Right cardiac atrium (tissue), 5 donors: ENCODE measurements at regions not wholly inside any gene's neighbourhood (a gene's known extent, or its start where the extent isn't known, plus 50 kb on each side); places are given as distances from the start of the nearest gene placed in this dataset.
"Not testable (repeated sequence)": the region's sequence is repeated elsewhere in the genome, so short reads cannot be mapped to it uniquely, and the experiment has no call there.

ENCODE experiments used
- ATAC-seq, 2 donors: fragments of 200-7000 bp; cut with Tn5 transposase; one replicate each; pipeline versions ENCODE4 v1.8.0 to v1.9.1; 2020; ENCODE audit warnings: moderate library complexity in 2 of 2, mild to moderate bottlenecking in 1 of 2
- DNase-seq, 3 donors: peaks; one replicate each; pipeline ENCODE4 v3.0.0-alpha.2; 2020
- H3K27ac ChIP-seq: one replicate; pipeline ENCODE4 v1.5.1; 2013; ENCODE audit warnings: mild to moderate bottlenecking, low read length, control low read depth, moderate library complexity
- H3K27me3 ChIP-seq: one replicate; pipeline ENCODE4 v1.6.1; 2013; ENCODE audit not compliant: control insufficient read depth, insufficient read depth
- H3K4me1 ChIP-seq: one replicate; pipeline ENCODE4 v1.6.1; 2013; ENCODE audit warnings: low read length; ENCODE audit not compliant: control insufficient read depth, insufficient read depth
- H3K4me3 ChIP-seq: one replicate; pipeline ENCODE4 v1.5.1; 2013; ENCODE audit warnings: low read length, control low read depth
- H3K9me3 ChIP-seq: one replicate; pipeline ENCODE4 v1.6.1; 2013; ENCODE audit warnings: low read length; ENCODE audit not compliant: control insufficient read depth
- WGBS: extraction: QIAGEN DNeasy Blood & Tissue Kit; methylation state at CpG from one replicate; pipeline ENCODE4 v1.1.7; 2013; 5-methylcytosine and 5-hydroxymethylcytosine counted together
- intact Hi-C, 4 donors: fragments of 100-400 bp; cut with DNase I; formaldehyde crosslinking; loops; one replicate each; pipeline versions ENCODE4 v1.11.0 to v1.14.0; 2022 to 2023
- donor health status: healthy with polysubstance abuse.
- donor health status: DM: no; HTN: yes; CAD: no.
- donor health status: DM: no; HTN: no; CAD: no.
- donor health status: DM: no; HTN: yes; CAD: no; lungs with severe emphysema.
- donor health status: DM: yes; HTN: yes; CAD: no.

GRCh38 chr13:93017493-93018112 lies 209.0 kb upstream of the GPC6 start:
- H3K4me3 ChIP-seq, result no peak overlapping the region
- H3K9me3 ChIP-seq, result peaks cover 2% of the 10 kb centered on the region
- intact Hi-C loops, result no loop called here
- 69% methylated on average over 1 of the region's 1 CpG for WGBS
- DNase-seq, result no peak
- no peaks in the 10 kb centered on the region for H3K27me3 ChIP-seq
- no peak overlapping the region for H3K27ac ChIP-seq
- H3K4me1 ChIP-seq, result no peaks in the 10 kb centered on the region
- ATAC-seq, result no peak

- intact Hi-C loops, result no loop called here
- Histone ChIP-seq H3K27me3 (no peaks in the 10 kb centered on the region), H3K4me3 (no peak overlapping the region), H3K4me1 (no peaks in the 10 kb centered on the region), H3K27ac (no peak overlapping the region), H3K9me3 (no peaks in the 10 kb centered on the region)
- DNase-seq (no peak), ATAC-seq (no peak)
- 40% methylated on average over 1 of the region's 1 CpG for WGBS
Observed at GRCh38 chr13:93023929-93024328, 202.7 kb upstream of the GPC6 start.

GRCh38 chr13:93025984-93026383 lies 200.6 kb upstream of the GPC6 start:
- intact Hi-C loops, result no loop called here
- 83% methylated on average over 4 of the region's 4 CpGs for WGBS
- DNase-seq, result no peak
- Histone ChIP-seq H3K27ac (no peak overlapping the region), H3K27me3 (no peaks in the 10 kb centered on the region), H3K4me3 (no peak overlapping the region), H3K9me3 (no peaks in the 10 kb centered on the region), H3K4me1 (no peaks in the 10 kb centered on the region)
- no peak for ATAC-seq

GRCh38 chr13:93029536-93029935 lies 197.1 kb upstream of the GPC6 start:
- no peaks in the 10 kb centered on the region for H3K9me3 ChIP-seq
- intact Hi-C loops, result no loop called here
- no peaks in the 10 kb centered on the region for H3K4me1 ChIP-seq
- 71% methylated on average over 3 of the region's 3 CpGs for WGBS
- ATAC-seq (no peak), DNase-seq (no peak)
- no peaks in the 10 kb centered on the region for H3K27me3 ChIP-seq
- H3K27ac ChIP-seq, result no peak overlapping the region
- no peak overlapping the region for H3K4me3 ChIP-seq

- no peaks in the 10 kb centered on the region for H3K4me1 ChIP-seq
- H3K4me3 ChIP-seq, result no peak overlapping the region
- WGBS, result 88% methylated on average over 3 of the region's 3 CpGs
- DNase-seq, result no peak
- H3K9me3 ChIP-seq, result no peaks in the 10 kb centered on the region
- H3K27ac ChIP-seq, result no peak overlapping the region
- ATAC-seq, result no peak
- no peaks in the 10 kb centered on the region for H3K27me3 ChIP-seq
- intact Hi-C loops, result no loop called here
Observed at GRCh38 chr13:93036380-93036779, 190.2 kb upstream of the GPC6 start.

GRCh38 chr13:93037780-93038179 lies 188.8 kb upstream of the GPC6 start:
- 79% methylated on average over 5 of the region's 5 CpGs for WGBS
- no peak overlapping the region for H3K27ac ChIP-seq

GRCh38 chr13:93038187-93038586 lies 188.4 kb upstream of the GPC6 start:
- Histone ChIP-seq H3K9me3 (no peaks in the 10 kb centered on the region), H3K4me3 (no peak overlapping the region), H3K4me1 (no peaks in the 10 kb centered on the region), H3K27ac (no peak overlapping the region), H3K27me3 (no peaks in the 10 kb centered on the region)
- ATAC-seq (no peak), DNase-seq (no peak)
- intact Hi-C loops, result no loop called here
- WGBS, result 78% methylated on average over 3 of the region's 3 CpGs

More at GRCh38 chr13:93037780-93038179, 188.8 kb upstream of the GPC6 start:
- intact Hi-C loops, result no loop called here
- Histone ChIP-seq H3K9me3 (no peaks in the 10 kb centered on the region), H3K27me3 (no peaks in the 10 kb centered on the region), H3K4me1 (no peaks in the 10 kb centered on the region), H3K4me3 (no peak overlapping the region)
- no peak for ATAC-seq
- no peak for DNase-seq

GRCh38 chr13:93039131-93039530 lies 187.5 kb upstream of the GPC6 start:
- WGBS, result 64% methylated on average over 4 of the region's 4 CpGs
- no peak overlapping the region for H3K4me3 ChIP-seq
- no peak for ATAC-seq

GRCh38 chr13:93041566-93041965 lies 185.0 kb upstream of the GPC6 start:
- H3K4me1 ChIP-seq, ATAC-seq, DNase-seq, H3K9me3 ChIP-seq, H3K27ac ChIP-seq, intact Hi-C loops, H3K4me3 ChIP-seq, H3K27me3 ChIP-seq: not testable (repeated sequence)
- WGBS, result 92% methylated on average over 4 of the region's 4 CpGs

More at GRCh38 chr13:93039131-93039530, 187.5 kb upstream of the GPC6 start:
- no peaks in the 10 kb centered on the region for H3K4me1 ChIP-seq
- no peaks in the 10 kb centered on the region for H3K27me3 ChIP-seq
- H3K27ac ChIP-seq, result no peak overlapping the region
- intact Hi-C loops, result no loop called here
- DNase-seq, result no peak
- no peaks in the 10 kb centered on the region for H3K9me3 ChIP-seq

- Histone ChIP-seq H3K9me3 (no peaks in the 10 kb centered on the region), H3K4me3 (no peak overlapping the region), H3K27ac (no peak overlapping the region), H3K27me3 (no peaks in the 10 kb centered on the region), H3K4me1 (no peaks in the 10 kb centered on the region)
- intact Hi-C loops, result no loop called here
- 84% methylated on average over 1 of the region's 1 CpG for WGBS
- DNase-seq (no peak), ATAC-seq (no peak)
Observed at GRCh38 chr13:93045836-93046235, 180.8 kb upstream of the GPC6 start.

- no peaks in the 10 kb centered on the region for H3K27me3 ChIP-seq
- no peak overlapping the region for H3K4me3 ChIP-seq
- no peak for DNase-seq
- H3K9me3 ChIP-seq, result no peaks in the 10 kb centered on the region
- no peak overlapping the region for H3K27ac ChIP-seq
- WGBS, result 73% methylated on average over 2 of the region's 2 CpGs
- H3K4me1 ChIP-seq, result no peaks in the 10 kb centered on the region
- ATAC-seq, result no peak
- intact Hi-C loops, result no loop called here
Observed at GRCh38 chr13:93055233-93055632, 171.4 kb upstream of the GPC6 start.

GRCh38 chr13:93058301-93058700 lies 168.3 kb upstream of the GPC6 start:
- no peak for ATAC-seq
- WGBS, result 58% methylated on average over 1 of the region's 1 CpG
- H3K27ac ChIP-seq, result no peak overlapping the region
- no peak for DNase-seq
- no peaks in the 10 kb centered on the region for H3K27me3 ChIP-seq
- H3K9me3 ChIP-seq, result no peaks in the 10 kb centered on the region
- intact Hi-C loops, result no loop called here
- H3K4me1 ChIP-seq, result no peaks in the 10 kb centered on the region
- no peak overlapping the region for H3K4me3 ChIP-seq
